A549 (cell line): ENCODE measurements at regions not wholly inside any gene's neighbourhood (a gene's known extent, or its start where the extent isn't known, plus 50 kb on each side); places are given as distances from the start of the nearest gene placed in this dataset.
"Not testable (repeated sequence)": the region's sequence is repeated elsewhere in the genome, so short reads cannot be mapped to it uniquely, and the experiment has no call there.

Experiments
- ATAC-seq, 2 experiments: fragments of 200-7000 bp in 1 of 2; fragments of >200 bp in 1 of 2; cut with Nextera tagmentation in 1 of 2; cut with Tn5 transposase in 1 of 2; 3 replicates each; pipeline versions ENCODE4 v1.8.0 to v1.9.1; 2018 to 2020; ENCODE audit warnings: mild to moderate bottlenecking in 1 of 2, moderate library complexity in 1 of 2
- CTCF ChIA-PET: fragments of 300-600 bp; sonication (Branson Sonifier 250); formaldehyde crosslinking; extraction: SDS; loops from one replicate; lab custom pipeline; 2021; ENCODE audit warnings: antibody characterized with exemption, inconsistent platforms; lab: Yijun Ruan, JAX
- POLR2A ChIA-PET: fragments of 350-600 bp; formaldehyde crosslinking; extraction: SDS; loops from one replicate; lab custom pipeline; 2021; ENCODE audit warnings: antibody characterized with exemption, inconsistent platforms; lab: Yijun Ruan, JAX
- DNase-seq, 2 experiments: peaks; one replicate each; pipeline versions ENCODE4 v3.0.0 to v3.0.0-alpha.2; 2011 to 2016; ENCODE audit warnings: low read depth in 1 of 2, low spot score in 1 of 2
- FAIRE-seq: peaks from 2 replicates; lab custom pipeline; 2011; peaks lifted over from hg19 to GRCh38; lab: Jason Lieb, UNC
- H3K27ac ChIP-seq, 2 experiments: fragments of >200 bp; sonication (Bioruptor Twin); formaldehyde crosslinking; 3 replicates each; pipeline ENCODE4 v1.5.1; 2016 to 2017
- H3K4me1 ChIP-seq: fragments of >200 bp; sonication (Bioruptor Twin); formaldehyde crosslinking; 3 replicates; pipeline ENCODE4 v1.6.1; 2016
- H3K4me2 ChIP-seq: fragments of >200 bp; sonication (Bioruptor Twin); formaldehyde crosslinking; 3 replicates; pipeline ENCODE4 v1.6.1; 2016
- H3K4me3 ChIP-seq: fragments of >200 bp; sonication (Bioruptor Twin); formaldehyde crosslinking; 3 replicates; pipeline ENCODE4 v1.5.1; 2016
- H3K9me3 ChIP-seq: fragments of >200 bp; sonication (Bioruptor Twin); formaldehyde crosslinking; 3 replicates; pipeline ENCODE4 v1.6.1; 2016
- BCL3 ChIP-seq: fragments of >200 bp; sonication (Bioruptor Twin); formaldehyde crosslinking; IDR thresholded peaks from 3 replicates; pipeline ENCODE4 v1.6.1; 2016
- BHLHE40 ChIP-seq: IDR thresholded peaks from 2 replicates; pipeline ENCODE4 v1.6.1; 2012; ENCODE audit warnings: low read depth, low read length, inconsistent platforms
- CBX2 ChIP-seq: fragments of 200-600 bp; sonication (generic); IDR thresholded peaks from 2 replicates; pipeline ENCODE4 v1.6.1; 2016; ENCODE audit warnings: low read depth, mild to moderate bottlenecking, borderline replicate concordance
- CEBPB ChIP-seq, 2 experiments: fragments of >200 bp in 1 of 2; sonication (Bioruptor Twin) in 1 of 2; formaldehyde crosslinking in 1 of 2; IDR thresholded peaks; 2 replicates each; pipeline ENCODE4 v1.6.1; 2012 to 2016
- EHF ChIP-seq: fragments of 250-450 bp; sonication (Bioruptor Pico); IDR thresholded peaks from 2 replicates; pipeline ENCODE4 v1.5.0; 2020; ENCODE audit warnings: mild to moderate bottlenecking
- EHMT2 ChIP-seq: fragments of 200-600 bp; sonication (generic); IDR thresholded peaks from 2 replicates; pipeline ENCODE4 v1.6.1; 2016; ENCODE audit warnings: antibody characterized with exemption, low read depth, mild to moderate bottlenecking, moderate library complexity
- ELK1 ChIP-seq: fragments of 150-350 bp; IDR thresholded peaks from 2 replicates; pipeline ENCODE4 v1.6.1; 2014; ENCODE audit warnings: low read depth, mild to moderate bottlenecking, low read length
- ESRRA ChIP-seq: fragments of 150-350 bp; IDR thresholded peaks from 2 replicates; pipeline ENCODE4 v1.6.1; 2014; ENCODE audit warnings: mild to moderate bottlenecking, low read length, borderline replicate concordance
- FOSL2 ChIP-seq, 2 experiments: fragments of 450-650 bp in 1 of 2; fragments of >200 bp in 1 of 2; sonication (Bioruptor Twin) in 1 of 2; formaldehyde crosslinking; IDR thresholded peaks; 2 replicates each; pipeline versions ENCODE4 v1.5.0 to v1.6.1; 2016 to 2020; ENCODE audit warnings: mild to moderate bottlenecking in 1 of 2, moderate library complexity in 1 of 2
- FOXS1 ChIP-seq: fragments of 250-450 bp; sonication (Bioruptor Pico); IDR thresholded peaks from 2 replicates; pipeline ENCODE4 v1.5.0; 2020; ENCODE audit warnings: mild to moderate bottlenecking, moderate library complexity
- HMGXB4 ChIP-seq: fragments of 250-450 bp; sonication (Bioruptor Pico); IDR thresholded peaks from 2 replicates; pipeline ENCODE4 v1.5.0; 2021; ENCODE audit warnings: mild to moderate bottlenecking, moderate library complexity, borderline replicate concordance
- HOXB13 ChIP-seq: fragments of 250-450 bp; sonication (Bioruptor Pico); IDR thresholded peaks from 2 replicates; pipeline ENCODE4 v1.5.0; 2020; ENCODE audit warnings: low read depth, mild to moderate bottlenecking, moderate library complexity
- JUN ChIP-seq, 2 experiments: fragments of >200 bp; sonication (Bioruptor Twin); formaldehyde crosslinking; IDR thresholded peaks; 2 replicates in 1 of 2; 3 replicates in 1 of 2; pipeline ENCODE4 v1.6.1; 2016 to 2017
- JUNB ChIP-seq: fragments of >200 bp; sonication (Bioruptor Twin); formaldehyde crosslinking; IDR thresholded peaks from 2 replicates; pipeline ENCODE4 v1.6.1; 2016
- KDM1A ChIP-seq: fragments of 200-600 bp; sonication (generic); IDR thresholded peaks from 2 replicates; pipeline ENCODE4 v1.6.1; 2016; ENCODE audit warnings: low read depth, mild to moderate bottlenecking
- MAFK ChIP-seq: fragments of 450-650 bp; IDR thresholded peaks from 2 replicates; pipeline ENCODE4 v1.6.1; 2014; ENCODE audit not compliant: partially characterized antibody
- MAX ChIP-seq: IDR thresholded peaks from 2 replicates; pipeline ENCODE4 v1.6.1; 2012
- NPAS2 ChIP-seq: fragments of 250-450 bp; sonication (Bioruptor Pico); IDR thresholded peaks from 2 replicates; pipeline ENCODE4 v1.8.0; 2022; ENCODE audit warnings: mild to moderate bottlenecking, moderate library complexity, borderline replicate concordance
- RAD21 ChIP-seq, 2 experiments: fragments of >200 bp in 1 of 2; sonication (Bioruptor Twin) in 1 of 2; formaldehyde crosslinking in 1 of 2; IDR thresholded peaks in 1 of 2; conservative IDR thresholded peaks in 1 of 2; 2 replicates in 1 of 2; 3 replicates in 1 of 2; pipeline ENCODE4 v1.6.1; 2012 to 2018; ENCODE audit warnings: inconsistent platforms in 1 of 2
- RCOR1 ChIP-seq: fragments of 150-350 bp; IDR thresholded peaks from 2 replicates; pipeline ENCODE4 v1.6.1; 2014; ENCODE audit warnings: antibody characterized with exemption, low read length, low read depth
- USF2 ChIP-seq: fragments of 450-650 bp; IDR thresholded peaks from 2 replicates; pipeline ENCODE4 v1.6.1; 2014; ENCODE audit warnings: antibody characterized with exemption
- ZNF302 ChIP-seq: fragments of 250-450 bp; sonication (Bioruptor Pico); IDR thresholded peaks from 2 replicates; pipeline ENCODE4 v1.9.0; 2021; ENCODE audit warnings: inconsistent platforms, mild to moderate bottlenecking, moderate library complexity
- WGBS: methylation state at CpG from one replicate; pipeline ENCODE4 v1.1.6; 2017; ENCODE audit errors: missing lambda C conversion rate; 5-methylcytosine and 5-hydroxymethylcytosine counted together

- H3K4me3 ChIP-seq, result no peak overlapping the region
- 51% methylated on average over 4 of the region's 4 CpGs for WGBS
- no peak for FAIRE-seq
- DNase-seq, result no peak
- H3K4me2 ChIP-seq, result peak overlapping the region; percentile 54
- no peak for TF ChIP-seq NPAS2
- TF ChIP-seq BCL3, result no peak
- TF ChIP-seq HOXB13 (CRISPR knock-in tag), result no peak
- TF ChIP-seq EHMT2, result no peak
- TF ChIP-seq HMGXB4 (CRISPR knock-in tag), result no peak
- TF ChIP-seq RCOR1, result no peak
- TF ChIP-seq BHLHE40, result no peak
- TF ChIP-seq EHF, result no peak
- TF ChIP-seq KDM1A, result no peak
- no peak for TF ChIP-seq USF2
- no peak for TF ChIP-seq CBX2
- no peak for TF ChIP-seq FOXS1 (CRISPR knock-in tag)
- no peak for TF ChIP-seq ZNF302 (CRISPR knock-in tag)
- no peak for TF ChIP-seq MAX
- TF ChIP-seq ESRRA, result no peak
- no peak for TF ChIP-seq CEBPB (IDR thresholded peaks at IDR 0.05)
- H3K4me1 ChIP-seq, result peaks cover 20% of the 10 kb centered on the region
- no peaks in the 10 kb centered on the region for H3K9me3 ChIP-seq
- ChIA-PET POLR2A (no interaction called here), CTCF (no interaction called here)
- peak overlapping the region; percentile 24 to 58; a peak in 4 of 6 replicates for H3K27ac ChIP-seq
- ATAC-seq, result no peak
Measured at GRCh38 chr7:69389216-69389615, 209.1 kb upstream of the AUTS2 start.

GRCh38 chr7:69393912-69394311 lies 204.4 kb upstream of the AUTS2 start:
- POLR2A ChIA-PET, CTCF ChIA-PET, H3K9me3 ChIP-seq, ATAC-seq, H3K4me2 ChIP-seq, H3K4me3 ChIP-seq, FAIRE-seq, DNase-seq: not testable (repeated sequence)
- peaks cover 26% of the 10 kb centered on the region for H3K4me1 ChIP-seq
- WGBS, result 74% methylated on average over 10 of the region's 30 CpGs
- H3K27ac ChIP-seq, result peak overlapping the region in 1 of 2 experiments; percentile 80; a peak in 2 of 6 replicates

GRCh38 chr7:69395061-69395714 lies 203.1 kb upstream of the AUTS2 start:
- DNase-seq, result peak in 1 of 2 experiments; percentile 63
- no peak for FAIRE-seq
- ATAC-seq, result peak; percentile 81 to 91
- no peak overlapping the region for H3K4me3 ChIP-seq
- POLR2A ChIA-PET, result no interaction called here
- CTCF ChIA-PET, result interaction anchor here (1.3 kb wide), 1 partner anchor 27 kb away, joined by 3 read pairs; no protein-coding TSS in a partner anchor
- no peaks in the 10 kb centered on the region for H3K9me3 ChIP-seq
- WGBS, result 53% methylated on average over 8 of the region's 8 CpGs
- peak overlapping the region; percentile 60 for H3K4me2 ChIP-seq
- no peak for TF ChIP-seq ELK1
- TF ChIP-seq JUN (IDR thresholded peaks at IDR 0.05), result 0 out of 5 replicates have a peak, but pooled peaks of 1 of the 2 experiments have one; percentile 34
- TF ChIP-seq FOSL2 (IDR thresholded peaks at IDR 0.05), result no peak
- TF ChIP-seq FOSL2 (CRISPR knock-in tag; IDR thresholded peaks at IDR 0.05), result no peak
- TF ChIP-seq RAD21 (conservative IDR thresholded peaks at IDR 0.05 in 1 of 2, IDR thresholded peaks at IDR 0.05 in 1 of 2), result peak in 1 of 2 experiments; percentile 20; a peak in 1 of 5 replicates
- 0 out of 2 replicates have a peak, but pooled peaks have one; percentile 29 for TF ChIP-seq JUNB
- TF ChIP-seq MAFK, result no peak
- TF ChIP-seq, all 56 proteins: peak for 3
- H3K4me1 ChIP-seq, result peaks cover 28% of the 10 kb centered on the region
- peak overlapping the region; percentile 49 to 80; a peak in 5 of 6 replicates for H3K27ac ChIP-seq
